BJ (cell line): ENCODE measurements at regions not wholly inside any gene's neighbourhood (a gene's known extent, or its start where the extent isn't known, plus 50 kb on each side); places are given as distances from the start of the nearest gene placed in this dataset.

Experiments used
- CTCF ChIA-PET: fragments of 350-600 bp; formaldehyde crosslinking; extraction: SDS; loops from one replicate; lab custom pipeline; 2021; ENCODE audit warnings: antibody characterized with exemption, inconsistent platforms; lab: Yijun Ruan, JAX
- POLR2A ChIA-PET: fragments of 300-600 bp; sonication (Branson Sonifier 250); formaldehyde crosslinking; extraction: SDS; loops from one replicate; lab custom pipeline; 2021; ENCODE audit warnings: antibody characterized with exemption; lab: Charles Lee
- DNase-seq: peaks from one replicate; pipeline ENCODE4 v3.0.0-alpha.2; 2011; ENCODE audit warnings: low read depth
- H3K27me3 ChIP-seq: 2 replicates; pipeline ENCODE4 v1.6.0; 2011; ENCODE audit warnings: low read length; ENCODE audit not compliant: control insufficient read depth, insufficient read depth
- H3K36me3 ChIP-seq: 2 replicates; pipeline ENCODE4 v1.5.1; 2011; ENCODE audit warnings: low read length; ENCODE audit not compliant: control insufficient read depth, insufficient read depth
- H3K4me3 ChIP-seq: 2 replicates; pipeline ENCODE4 v1.5.1; 2011; ENCODE audit warnings: low read depth, mild to moderate bottlenecking, control low read depth, low read length
- TF ChIP-seq, protein P1 (sequence below): IDR thresholded peaks from 2 replicates; pipeline ENCODE4 v1.5.1; 2011; ENCODE audit warnings: low read depth, mild to moderate bottlenecking, control low read depth, inconsistent platforms, low read length, moderate library complexity; ENCODE audit not compliant: insufficient read depth

DNA sequence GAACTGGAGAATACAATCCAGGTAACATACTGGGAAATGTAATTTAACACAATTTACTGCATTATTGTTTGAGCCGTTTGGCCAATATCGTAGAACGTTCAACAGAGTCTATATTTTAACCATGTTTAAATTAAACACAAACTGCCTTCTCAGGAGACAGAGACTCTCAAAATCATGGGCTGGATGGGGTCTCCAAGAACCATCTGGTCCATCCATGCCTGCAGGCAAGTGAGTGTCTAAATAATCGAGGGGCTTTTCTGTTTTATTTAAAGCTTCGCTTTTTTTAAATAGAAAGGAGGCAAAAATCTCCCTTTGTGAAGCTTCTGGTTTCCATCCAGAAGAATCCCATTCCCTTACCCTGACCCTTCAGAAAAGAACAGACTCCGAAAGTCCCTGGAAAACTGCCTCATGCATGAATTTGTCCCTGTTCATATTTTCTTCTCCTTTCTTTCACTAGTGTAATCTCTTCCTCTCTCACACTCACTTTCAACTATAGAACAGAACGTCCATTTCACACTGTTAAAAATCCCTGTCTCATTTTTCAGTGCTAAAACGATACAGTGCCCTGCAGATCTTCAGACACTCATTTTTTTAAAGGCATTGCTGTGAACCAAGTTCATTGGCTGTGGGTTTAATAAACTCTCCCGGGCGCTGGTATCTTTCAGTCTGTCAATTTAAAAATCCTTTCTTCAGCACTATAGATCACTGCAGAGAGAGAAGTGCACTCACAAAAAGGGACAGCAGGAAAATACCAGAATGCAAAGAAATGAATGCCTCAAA, 111.4 kb upstream of the TOM1L1 start:
- TF ChIP-seq, protein P1, sequence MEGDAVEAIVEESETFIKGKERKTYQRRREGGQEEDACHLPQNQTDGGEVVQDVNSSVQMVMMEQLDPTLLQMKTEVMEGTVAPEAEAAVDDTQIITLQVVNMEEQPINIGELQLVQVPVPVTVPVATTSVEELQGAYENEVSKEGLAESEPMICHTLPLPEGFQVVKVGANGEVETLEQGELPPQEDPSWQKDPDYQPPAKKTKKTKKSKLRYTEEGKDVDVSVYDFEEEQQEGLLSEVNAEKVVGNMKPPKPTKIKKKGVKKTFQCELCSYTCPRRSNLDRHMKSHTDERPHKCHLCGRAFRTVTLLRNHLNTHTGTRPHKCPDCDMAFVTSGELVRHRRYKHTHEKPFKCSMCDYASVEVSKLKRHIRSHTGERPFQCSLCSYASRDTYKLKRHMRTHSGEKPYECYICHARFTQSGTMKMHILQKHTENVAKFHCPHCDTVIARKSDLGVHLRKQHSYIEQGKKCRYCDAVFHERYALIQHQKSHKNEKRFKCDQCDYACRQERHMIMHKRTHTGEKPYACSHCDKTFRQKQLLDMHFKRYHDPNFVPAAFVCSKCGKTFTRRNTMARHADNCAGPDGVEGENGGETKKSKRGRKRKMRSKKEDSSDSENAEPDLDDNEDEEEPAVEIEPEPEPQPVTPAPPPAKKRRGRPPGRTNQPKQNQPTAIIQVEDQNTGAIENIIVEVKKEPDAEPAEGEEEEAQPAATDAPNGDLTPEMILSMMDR, result no peak
- POLR2A ChIA-PET, result no interaction called here
- CTCF ChIA-PET, result no interaction called here
- Histone ChIP-seq H3K4me3 (no peak overlapping the region), H3K27me3 (no peaks in the 10 kb centered on the region), H3K36me3 (no peaks in the 10 kb centered on the region)
- DNase-seq, result no peak

DNA sequence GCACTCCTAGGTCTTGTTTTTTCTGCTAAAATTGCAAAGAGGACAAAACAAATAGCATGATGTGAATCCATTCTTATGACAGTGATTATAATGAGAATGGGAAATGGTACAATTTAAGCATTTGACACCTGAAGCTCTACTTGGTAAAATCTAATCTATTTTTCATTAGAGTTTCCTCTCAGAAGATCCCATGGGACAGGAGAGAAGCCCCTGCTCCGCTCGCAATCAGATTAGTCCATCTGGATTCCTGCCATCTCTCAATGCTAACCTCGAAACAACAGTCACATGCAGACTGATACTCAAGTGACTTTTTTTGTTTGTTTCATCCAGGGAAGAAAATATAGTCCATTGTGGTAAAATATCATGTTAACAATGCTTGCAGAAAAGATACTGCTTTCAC, 107.4 kb upstream of the TOM1L1 start:
- TF ChIP-seq, protein P1, result no peak
- Histone ChIP-seq H3K27me3 (no peaks in the 10 kb centered on the region), H3K4me3 (no peak overlapping the region), H3K36me3 (no peaks in the 10 kb centered on the region)
- ChIA-PET CTCF (no interaction called here), POLR2A (no interaction called here)
- no peak for DNase-seq

DNA sequence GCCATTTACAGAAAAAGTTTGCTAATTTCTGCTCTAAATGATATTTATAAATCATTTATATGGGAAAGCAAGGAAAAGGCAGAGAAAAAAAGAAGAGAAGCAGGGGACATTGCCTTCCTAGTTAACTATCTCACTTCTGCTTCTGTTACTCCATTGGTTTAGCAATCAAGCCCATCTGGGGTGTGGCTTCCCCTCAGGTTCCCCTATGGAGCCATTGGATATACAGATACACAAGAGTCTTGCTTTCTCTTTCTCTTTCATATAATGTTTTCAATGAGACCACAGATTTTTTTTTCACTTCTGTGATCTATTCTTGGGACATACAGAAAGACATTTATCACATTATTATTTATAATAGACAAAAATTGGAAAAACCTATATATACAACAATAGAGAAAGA, 105.6 kb upstream of the TOM1L1 start:
- Histone ChIP-seq H3K36me3 (no peaks in the 10 kb centered on the region), H3K4me3 (no peak overlapping the region), H3K27me3 (no peaks in the 10 kb centered on the region)
- ChIA-PET POLR2A (no interaction called here), CTCF (no interaction called here)
- TF ChIP-seq, protein P1, result no peak
- DNase-seq, result no peak

DNA sequence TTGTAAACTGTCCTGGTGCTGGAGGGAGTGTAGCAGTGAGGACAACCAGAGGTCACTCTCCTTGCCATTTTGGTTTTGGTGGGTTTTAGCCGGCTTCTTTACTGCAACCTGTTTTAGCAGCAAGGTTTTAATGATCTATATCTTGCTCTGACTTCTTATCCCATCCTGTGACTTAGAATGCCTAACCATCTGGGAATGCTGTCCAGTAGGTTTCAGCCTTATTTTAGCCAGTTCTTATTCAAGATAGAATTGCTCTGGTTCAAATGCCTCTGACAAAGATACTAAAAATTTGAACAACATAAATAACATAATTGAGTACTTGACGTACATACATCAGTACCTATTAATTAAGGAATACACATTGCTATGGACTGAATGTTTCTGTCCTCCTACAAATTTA, 93.3 kb upstream of the TOM1L1 start:
- H3K4me3 ChIP-seq, result no peak overlapping the region
- no peaks in the 10 kb centered on the region for H3K36me3 ChIP-seq
- DNase-seq, result no peak
- ChIA-PET POLR2A (no interaction called here), CTCF (no interaction called here)
- TF ChIP-seq, protein P1, result no peak
- H3K27me3 ChIP-seq, result no peaks in the 10 kb centered on the region

DNA sequence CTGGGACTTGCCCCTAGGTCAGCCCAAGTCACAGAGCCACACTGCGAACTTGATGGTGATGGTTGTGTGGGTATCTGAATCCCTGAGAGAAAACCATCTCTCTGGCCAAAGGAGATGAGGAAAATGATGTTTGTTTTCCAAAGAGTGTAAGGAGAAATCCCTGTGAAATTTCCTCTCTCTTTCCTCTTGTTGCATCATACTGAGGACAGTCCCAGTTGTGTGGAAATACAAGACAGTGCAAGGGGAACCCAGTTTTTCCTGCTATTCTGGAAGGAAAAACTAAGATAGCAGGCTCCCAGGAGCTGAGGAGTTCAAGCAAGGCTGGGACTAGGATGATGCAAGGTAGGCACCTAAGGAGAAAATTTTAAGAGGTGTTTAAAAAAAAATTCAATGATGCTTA, 86.8 kb upstream of the TOM1L1 start:
- no peaks in the 10 kb centered on the region for H3K27me3 ChIP-seq
- H3K4me3 ChIP-seq, result no peak overlapping the region
- ChIA-PET CTCF (no interaction called here), POLR2A (no interaction called here)
- TF ChIP-seq, protein P1, result no peak
- H3K36me3 ChIP-seq, result no peaks in the 10 kb centered on the region
- DNase-seq, result no peak
